Endothelial cell of umbilical vein (primary cell): ENCODE measurements at regions not wholly inside any gene's neighbourhood (a gene's known extent, or its start where the extent isn't known, plus 50 kb on each side); places are given as distances from the start of the nearest gene placed in this dataset.

ENCODE experiments used
- BruUV-seq: library from RNA; stranded (reverse); fragments of 400-500 nt; replicated peaks from 2 replicates; lab custom pipeline; 2021; lab: Mats Ljungman, UMichigan
- CTCF ChIA-PET: fragments of 300-600, 350-600 bp; sonication (Branson Sonifier 250); formaldehyde crosslinking; loops from one replicate; lab custom pipeline; 2021; ENCODE audit warnings: antibody characterized with exemption, inconsistent platforms; lab: Charles Lee
- POLR2A ChIA-PET: fragments of 300-600, 350-600 bp; sonication (Branson Sonifier 250); formaldehyde crosslinking; loops from one replicate; lab custom pipeline; 2021; ENCODE audit warnings: antibody characterized with exemption, inconsistent platforms; lab: Charles Lee
- DNase-seq: peaks from one replicate; pipeline ENCODE4 v3.0.0-alpha.2; 2011; ENCODE audit warnings: low read depth, low spot score
- FAIRE-seq: peaks from 2 replicates; lab custom pipeline; 2011; peaks lifted over from hg19 to GRCh38; lab: Jason Lieb, UNC
- H2AFZ ChIP-seq: 2 replicates; pipeline ENCODE4 v1.6.0; 2012; ENCODE audit warnings: low read depth, low read length, control low read depth, inconsistent platforms
- H3K27ac ChIP-seq: 2 replicates; pipeline ENCODE4 v1.5.1; 2011; ENCODE audit warnings: low read depth, mild to moderate bottlenecking, control low read depth, low read length, moderate library complexity; ENCODE audit not compliant: insufficient read depth
- H3K27me3 ChIP-seq, 2 experiments: 2 replicates each; pipeline versions ENCODE4 v1.6.0 to v1.6.1; 2011; ENCODE audit warnings: low read length in 2 of 2, mixed read lengths in 1 of 2; ENCODE audit not compliant: control insufficient read depth in 2 of 2, insufficient read depth in 2 of 2
- H3K36me3 ChIP-seq, 2 experiments: 2 replicates in 1 of 2; 3 replicates in 1 of 2; pipeline ENCODE4 v1.5.1; 2011; ENCODE audit warnings: low read length in 2 of 2, mild to moderate bottlenecking in 1 of 2, moderate library complexity in 1 of 2; ENCODE audit not compliant: control insufficient read depth in 2 of 2, insufficient read depth in 2 of 2; ENCODE audit errors: extremely low read depth in 1 of 2
- H3K4me1 ChIP-seq: 3 replicates; pipeline ENCODE4 v1.5.1; 2011; ENCODE audit warnings: mild to moderate bottlenecking, low read length; ENCODE audit not compliant: control insufficient read depth, insufficient read depth; ENCODE audit errors: extremely low read depth
- H3K4me2 ChIP-seq: 2 replicates; pipeline ENCODE4 v1.6.1; 2011; ENCODE audit warnings: low read length, control low read depth, mixed read lengths; ENCODE audit not compliant: insufficient read depth
- H3K4me3 ChIP-seq, 3 experiments: fragments of 200-600 bp in 1 of 3; sonication (generic), shearing (Covaris generic) in 1 of 3; replicated peaks in 1 of 3; 2 replicates each; pipeline ENCODE4 v1.5.1; 2011 to 2016; ENCODE audit warnings: control low read depth in 3 of 3, low read length in 3 of 3, mild to moderate bottlenecking in 2 of 3, inconsistent platforms in 1 of 3, low read depth in 1 of 3, moderate library complexity in 1 of 3; ENCODE audit not compliant: insufficient read depth in 1 of 3
- H3K79me2 ChIP-seq: 2 replicates; pipeline ENCODE4 v1.6.0; 2012; ENCODE audit warnings: low read length, inconsistent platforms; ENCODE audit not compliant: control insufficient read depth, insufficient read depth
- H3K9ac ChIP-seq: replicated peaks from 2 replicates; pipeline ENCODE3; 2011; ENCODE audit warnings: low read length, control low read depth; ENCODE audit not compliant: insufficient read depth; ENCODE audit errors: extremely low read depth
- H3K9me1 ChIP-seq: replicated peaks from 3 replicates; pipeline ENCODE4 v1.6.0; 2011; ENCODE audit warnings: mild to moderate bottlenecking, low read length; ENCODE audit not compliant: control insufficient read depth, insufficient read depth; ENCODE audit errors: extremely low read depth
- H3K9me3 ChIP-seq: replicated peaks from 2 replicates; pipeline ENCODE4 v1.5.1; 2012; ENCODE audit warnings: low read length, inconsistent platforms; ENCODE audit not compliant: control insufficient read depth, insufficient read depth
- H4K20me1 ChIP-seq: replicated peaks from 2 replicates; pipeline ENCODE3; 2011; ENCODE audit warnings: mild to moderate bottlenecking, low read length; ENCODE audit not compliant: control insufficient read depth, insufficient read depth; ENCODE audit errors: extremely low read depth
- CTCF ChIP-seq, 2 donors: IDR thresholded peaks; 1 replicate in 1 of 2; 2 replicates in 1 of 2; pipeline ENCODE4 v1.5.1; 2011; ENCODE audit warnings: low read length in 2 of 2, mild to moderate bottlenecking in 2 of 2, moderate library complexity in 2 of 2, control low read depth in 1 of 2, inconsistent platforms in 1 of 2, low read depth in 1 of 2; ENCODE audit not compliant: insufficient read depth in 1 of 2; ENCODE audit errors: extremely low read depth in 1 of 2
- EZH2 ChIP-seq: IDR thresholded peaks from 2 replicates; pipeline ENCODE4 v1.6.1; 2012; ENCODE audit warnings: borderline replicate concordance, low read depth, mild to moderate bottlenecking, moderate library complexity, low read length, inconsistent platforms; ENCODE audit not compliant: severe bottlenecking
- FOS ChIP-seq: IDR thresholded peaks from 2 replicates; pipeline ENCODE4 v1.6.1; 2011; ENCODE audit warnings: mild to moderate bottlenecking, low read length, moderate library complexity, borderline replicate concordance; ENCODE audit not compliant: insufficient read depth
- GATA2 ChIP-seq: IDR thresholded peaks from 2 replicates; pipeline ENCODE4 v1.7.0; 2011; ENCODE audit warnings: low read depth, mild to moderate bottlenecking, moderate library complexity, mixed read lengths, low read length; ENCODE audit not compliant: insufficient read length, insufficient read depth
- JUN ChIP-seq: IDR thresholded peaks from 2 replicates; pipeline ENCODE4 v1.6.1; 2011; ENCODE audit warnings: borderline replicate concordance, low read depth; ENCODE audit not compliant: insufficient read length, insufficient read depth
- MAX ChIP-seq: IDR thresholded peaks from 2 replicates; pipeline ENCODE4 v1.6.1; 2011; ENCODE audit not compliant: insufficient read depth, insufficient read length
- MYC ChIP-seq: IDR thresholded peaks from one replicate; pipeline ENCODE4 v1.6.1; 2011; ENCODE audit warnings: mild to moderate bottlenecking, low read depth, low read length
- POLR2A ChIP-seq: IDR thresholded peaks from 2 replicates; pipeline ENCODE4 v1.6.1; 2012; ENCODE audit warnings: low read depth, mild to moderate bottlenecking, control low read depth, low read length
- POLR2AphosphoS5 ChIP-seq: IDR thresholded peaks from 2 replicates; pipeline ENCODE4 v1.6.1; 2012; ENCODE audit warnings: low read depth, mild to moderate bottlenecking, control low read depth, low read length, moderate library complexity; ENCODE audit not compliant: insufficient read depth
- dilution Hi-C: fragments of 300-500 bp; cut with MboI; formaldehyde crosslinking; loops from one replicate; pipeline ENCODE4 v1.15.0; 2019; ENCODE audit warnings: low sequenced_read_pairs; ENCODE audit not compliant: extremely low pct_ligation_motif_present
- intact Hi-C: fragments of 100-400 bp; cut with micrococcal nuclease; formaldehyde crosslinking; loops from one replicate; pipeline ENCODE4 v1.10.0; 2022

DNA sequence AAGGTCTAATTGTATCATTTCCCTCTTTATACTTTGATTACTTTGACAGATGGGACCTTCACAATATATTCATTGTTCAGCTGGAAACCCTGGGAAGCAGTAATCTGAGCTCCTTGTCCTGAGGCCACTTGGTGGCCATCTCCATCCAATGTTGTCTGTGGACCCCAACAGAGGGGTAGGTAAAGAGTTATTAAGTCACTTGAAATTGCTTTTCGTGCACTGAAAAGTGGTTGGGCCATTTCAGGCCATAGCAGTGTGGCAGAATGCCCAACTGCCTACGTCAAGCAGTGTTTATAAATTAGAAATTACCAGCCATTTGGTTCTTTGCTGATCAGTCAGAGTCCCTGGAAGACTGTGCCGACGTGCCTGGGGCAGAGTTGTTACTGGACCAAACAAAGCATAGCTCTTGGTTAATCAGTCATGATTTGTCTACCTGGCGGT is 308.3 kb upstream of the USP25 start:
- Histone ChIP-seq H3K9ac (no peak overlapping the region), H4K20me1 (no peaks in the 10 kb centered on the region), H3K79me2 (no peaks in the 10 kb centered on the region), H3K4me3 (no peak overlapping the region), H3K4me1 (no peaks in the 10 kb centered on the region), H3K4me2 (no peak overlapping the region), H3K9me1 (no peaks in the 10 kb centered on the region), H3K27me3 (no peaks in the 10 kb centered on the region), H2AFZ (no peak overlapping the region), H3K27ac (no peak overlapping the region), H3K36me3 (no peaks in the 10 kb centered on the region), H3K9me3 (no peaks in the 10 kb centered on the region)
- intact Hi-C loops (no loop called here), dilution Hi-C loops (no loop called here)
- CTCF ChIA-PET = interaction anchor here (0.6 kb wide), 2 partner anchors 577 to 584 kb away, joined by 3 to 4 read pairs; no protein-coding TSS in a partner anchor
- DNase-seq (no peak), FAIRE-seq (no peak)
- no TSS peak for BruUV-seq
- TF ChIP-seq CTCF (IDR thresholded peaks at IDR 0.05; ENCODE audit: extremely low read depth in 1 of 2, insufficient read depth in 1 of 2, low read depth in 1 of 2, low read length in 2 of 2) (no peak), EZH2 (no peak), GATA2 (no peak), MAX (no peak)
- POLR2A ChIA-PET = no interaction called here

- Histone ChIP-seq H3K36me3 (no peaks in the 10 kb centered on the region), H4K20me1 (no peaks in the 10 kb centered on the region), H3K4me2 (no peak overlapping the region), H3K27ac (no peak overlapping the region), H3K4me1 (no peaks in the 10 kb centered on the region), H3K9ac (no peak overlapping the region), H3K9me1 (no peaks in the 10 kb centered on the region), H3K79me2 (no peaks in the 10 kb centered on the region), H3K27me3 (no peaks in the 10 kb centered on the region), H2AFZ (no peak overlapping the region), H3K4me3 (no peak overlapping the region), H3K9me3 (no peaks in the 10 kb centered on the region)
- BruUV-seq = no TSS peak
- intact Hi-C loops = no loop called here
- dilution Hi-C loops = no loop called here
- no peak for DNase-seq
- ChIA-PET CTCF (no interaction called here), POLR2A (no interaction called here)
- TF ChIP-seq POLR2A = no peak
- no peak for TF ChIP-seq MAX
- TF ChIP-seq JUN = no peak
- no peak for TF ChIP-seq GATA2
- no peak for TF ChIP-seq FOS
- no peak for TF ChIP-seq CTCF (IDR thresholded peaks at IDR 0.05; ENCODE audit: extremely low read depth in 1 of 2, insufficient read depth in 1 of 2, low read depth in 1 of 2, low read length in 2 of 2)
- no peak for TF ChIP-seq MYC
- TF ChIP-seq EZH2 = no peak
- TF ChIP-seq POLR2AphosphoS5 = no peak
- no peak for FAIRE-seq
Measured at GRCh38 chr21:15421947-15422346, 307.8 kb upstream of the USP25 start.
